MM.1S (cell line): ENCODE measurements at regions not wholly inside any gene's neighbourhood (a gene's known extent, or its start where the extent isn't known, plus 50 kb on each side); places are given as distances from the start of the nearest gene placed in this dataset.

Experiments used
- DNase-seq: peaks from one replicate; pipeline ENCODE4 v3.0.0-alpha.2; 2015
- H2AFZ ChIP-seq: fragments of 300-600 bp; sonication (generic); 2 replicates; pipeline ENCODE4 v1.6.0; 2016; ENCODE audit warnings: antibody characterized with exemption, low read length
- H3F3A ChIP-seq: fragments of 300-600 bp; sonication (generic); 2 replicates; pipeline ENCODE4 v1.6.1; 2016; ENCODE audit warnings: mild to moderate bottlenecking, antibody characterized with exemption, low read length, moderate library complexity, mixed read lengths; ENCODE audit not compliant: insufficient read depth
- H3K27ac ChIP-seq: fragments of 300-600 bp; sonication (generic); 2 replicates; pipeline ENCODE4 v1.5.1; 2016; ENCODE audit warnings: mild to moderate bottlenecking, low read length
- H3K27me3 ChIP-seq: fragments of 300-600 bp; sonication (generic); replicated peaks from 2 replicates; pipeline ENCODE4 v1.6.0; 2016; ENCODE audit warnings: low read length; ENCODE audit not compliant: insufficient read depth
- H3K36me3 ChIP-seq: fragments of 300-600 bp; sonication (generic); replicated peaks from 2 replicates; pipeline ENCODE4 v1.6.1; 2016; ENCODE audit warnings: mild to moderate bottlenecking, low read length, mixed read lengths; ENCODE audit not compliant: insufficient read depth
- H3K4me1 ChIP-seq: fragments of 300-600 bp; sonication (generic); 2 replicates; pipeline ENCODE4 v1.6.1; 2016; ENCODE audit warnings: low read length, mixed read lengths
- H3K4me2 ChIP-seq: fragments of 300-600 bp; sonication (generic); 2 replicates; pipeline ENCODE4 v1.6.0; 2016; ENCODE audit warnings: low read depth, low read length
- H3K4me3 ChIP-seq: fragments of 300-600 bp; sonication (generic); 2 replicates; pipeline ENCODE4 v1.5.1; 2016; ENCODE audit warnings: low read length, mixed read lengths
- H3K79me2 ChIP-seq: fragments of 300-600 bp; sonication (generic); 2 replicates; pipeline ENCODE4 v1.6.1; 2016; ENCODE audit warnings: mixed run types, low read length, mixed read lengths
- H3K9ac ChIP-seq: fragments of 300-600 bp; sonication (generic); 2 replicates; pipeline ENCODE4 v1.6.1; 2016; ENCODE audit warnings: low read length, mixed read lengths
- H3K9me2 ChIP-seq: fragments of 300-600 bp; sonication (generic); replicated peaks from 2 replicates; pipeline ENCODE4 v1.6.1; 2016; ENCODE audit warnings: mild to moderate bottlenecking, low read length, mixed read lengths; ENCODE audit not compliant: insufficient read depth
- H3K9me3 ChIP-seq: fragments of 300-600 bp; sonication (generic); replicated peaks from 2 replicates; pipeline ENCODE4 v1.6.1; 2016; ENCODE audit warnings: mild to moderate bottlenecking, low read length, mixed read lengths; ENCODE audit not compliant: insufficient read depth
- H4K20me1 ChIP-seq: fragments of 300-600 bp; sonication (generic); 2 replicates; pipeline ENCODE4 v1.6.1; 2016; ENCODE audit warnings: mild to moderate bottlenecking, low read length, moderate library complexity, mixed read lengths; ENCODE audit not compliant: insufficient read depth
- CTCF ChIP-seq: fragments of 300-600 bp; sonication (generic); IDR thresholded peaks from 2 replicates; pipeline ENCODE4 v1.5.1; 2016; ENCODE audit warnings: antibody characterized with exemption, low read length, mixed read lengths
- EZH2 ChIP-seq: fragments of 300-600 bp; sonication (generic); optimal IDR thresholded peaks from 2 replicates; pipeline ENCODE3; 2017; ENCODE audit warnings: low read depth, mild to moderate bottlenecking, antibody characterized with exemption, low read length, mixed read lengths
- EZH2phosphoT487 ChIP-seq: fragments of 300-600 bp; sonication (generic); IDR thresholded peaks from 2 replicates; pipeline ENCODE4 v1.6.1; 2018; ENCODE audit warnings: antibody characterized with exemption, low read length

GRCh38 chr6:20038410-20039204, 173.7 kb downstream of the MBOAT1 start:
- Histone ChIP-seq H2AFZ (no peak overlapping the region), H3K27me3 (no peaks in the 10 kb centered on the region), H3K4me3 (no peak overlapping the region), H3K9ac (no peak overlapping the region), H3K4me1 (no peaks in the 10 kb centered on the region), H3K4me2 (no peak overlapping the region), H3F3A (no peaks in the 10 kb centered on the region), H4K20me1 (no peaks in the 10 kb centered on the region), H3K79me2 (no peaks in the 10 kb centered on the region), H3K36me3 (no peaks in the 10 kb centered on the region), H3K9me2 (no peaks in the 10 kb centered on the region), H3K27ac (no peak overlapping the region), H3K9me3 (no peaks in the 10 kb centered on the region)
- no peak for TF ChIP-seq EZH2phosphoT487
- TF ChIP-seq CTCF: no peak
- TF ChIP-seq EZH2: no peak
- no peak for DNase-seq

DNA sequence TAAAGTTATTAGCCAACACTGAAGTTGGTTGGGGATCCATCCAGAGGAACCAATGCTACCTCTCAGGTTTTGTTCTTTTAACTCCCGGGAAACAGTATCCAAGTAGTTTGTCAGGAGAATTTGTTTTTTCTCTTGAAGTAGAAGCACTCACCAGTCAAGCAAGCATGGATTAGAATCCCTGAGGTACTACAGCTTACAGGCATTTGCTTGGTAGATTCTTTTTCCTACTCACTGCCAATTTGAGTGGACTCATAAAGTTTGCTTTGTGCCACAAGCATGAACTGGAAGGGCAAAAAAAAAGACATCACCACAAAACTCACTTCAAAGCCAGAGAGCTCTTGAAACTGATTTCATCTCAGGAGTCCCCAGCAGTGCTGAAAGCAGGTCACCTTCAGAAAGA, 167.4 kb downstream of the MBOAT1 start:
- Histone ChIP-seq H3K27ac (no peak overlapping the region), H3K9me2 (no peaks in the 10 kb centered on the region), H3K27me3 (no peaks in the 10 kb centered on the region), H3K4me2 (no peak overlapping the region), H3K9me3 (no peaks in the 10 kb centered on the region), H3K9ac (no peak overlapping the region), H3K79me2 (no peaks in the 10 kb centered on the region), H3K36me3 (no peaks in the 10 kb centered on the region), H3F3A (no peaks in the 10 kb centered on the region), H2AFZ (no peak overlapping the region), H3K4me3 (no peak overlapping the region), H3K4me1 (no peaks in the 10 kb centered on the region), H4K20me1 (no peaks in the 10 kb centered on the region)
- TF ChIP-seq EZH2: no peak
- TF ChIP-seq CTCF: no peak
- TF ChIP-seq EZH2phosphoT487: no peak
- no peak for DNase-seq
